ENCODE measurements at regions not wholly inside any gene's neighbourhood (a gene's known extent, or its start where the extent isn't known, plus 50 kb on each side); places are given as distances from the start of the nearest gene placed in this dataset.
A peak's percentile ranks its signal among the peaks of the same experiment; 100 is the strongest.

- no peak for TF ChIP-seq NR3C1 (IDR thresholded peaks at IDR 0.05)
- no peak for TF ChIP-seq RCOR1 (IDR thresholded peaks at IDR 0.05; ENCODE audit: low read depth, low read length)
- TF ChIP-seq POLR2A (IDR thresholded peaks at IDR 0.05; ENCODE audit: low read length), result no peak
- no peak for TF ChIP-seq EHF (CRISPR knock-in tag; IDR thresholded peaks at IDR 0.05)
- no peak for TF ChIP-seq CHD4 (IDR thresholded peaks at IDR 0.05; ENCODE audit: borderline replicate concordance)
- TF ChIP-seq JUNB (IDR thresholded peaks at IDR 0.05), result no peak
- TF ChIP-seq CBX2 (IDR thresholded peaks at IDR 0.05; ENCODE audit: borderline replicate concordance, low read depth), result no peak
- no peak for TF ChIP-seq SMC3 (IDR thresholded peaks at IDR 0.05)
- no peak for TF ChIP-seq EHMT2 (IDR thresholded peaks at IDR 0.05; ENCODE audit: low read depth)
- TF ChIP-seq ZFP36 (IDR thresholded peaks at IDR 0.05; ENCODE audit: borderline replicate concordance, partially characterized antibody), result no peak
Measured at GRCh38 chrX:22378296-22378695, 105.6 kb downstream of the CBLL2 start (continued).

- no peak overlapping the region for H3K4me3 ChIP-seq
- ChIA-PET POLR2A (no interaction called here), CTCF (interaction anchor here (1.1 kb wide), 1 partner anchor 10 kb away, joined by 3 read pairs; no protein-coding TSS in a partner anchor)
- H3K4me2 ChIP-seq, result no peak overlapping the region
- 53% methylated on average over 7 of the region's 7 CpGs for WGBS (ENCODE audit: missing lambda C conversion rate)
- DNase-seq (ENCODE audit: low read depth in 1 of 2, low spot score in 1 of 2), result no peak
- H3K4me1 ChIP-seq, result no peaks in the 10 kb centered on the region
- H3K9me3 ChIP-seq, result no peaks in the 10 kb centered on the region
- no peak for FAIRE-seq
- no peak overlapping the region for H3K27ac ChIP-seq
- no peak for TF ChIP-seq MAX (IDR thresholded peaks at IDR 0.05)
- no peak for ATAC-seq
Measured at GRCh38 chrX:22383988-22384387, 111.3 kb downstream of the CBLL2 start.

GRCh38 chrX:22389556-22390179, 117.0 kb downstream of the CBLL2 start:
- Histone ChIP-seq H3K27ac (no peak overlapping the region), H3K4me3 (no peak overlapping the region), H3K4me1 (0 out of 3 replicates have a peak, but pooled peaks cover 5% of the 10 kb centered on the region), H3K9me3 (no peaks in the 10 kb centered on the region), H3K4me2 (peak overlapping the region; percentile 44)
- POLR2A ChIA-PET, result no interaction called here
- ATAC-seq (peak in 1 of 2 experiments; percentile 70; a peak in 3 of 6 replicates), DNase-seq (ENCODE audit: low read depth in 1 of 2, low spot score in 1 of 2) (peak in 1 of 2 experiments; percentile 11), FAIRE-seq (peak; percentile 90)
- under 1% methylated on average over 4 of the region's 4 CpGs for WGBS (ENCODE audit: missing lambda C conversion rate)
- CTCF ChIA-PET, result no interaction called here
- no peak for TF ChIP-seq REST (IDR thresholded peaks at IDR 0.05)

- Histone ChIP-seq H3K4me2 (no peak overlapping the region), H3K9me3 (no peaks in the 10 kb centered on the region), H3K4me3 (no peak overlapping the region), H3K27ac (no peak overlapping the region), H3K4me1 (0 out of 3 replicates have a peak, but pooled peaks cover 5% of the 10 kb centered on the region)
- DNase-seq (ENCODE audit: low read depth in 1 of 2, low spot score in 1 of 2), result no peak
- no peak for ATAC-seq
- TF ChIP-seq ATOH8 (CRISPR knock-in tag; IDR thresholded peaks at IDR 0.05; ENCODE audit: low read depth) (no peak), RAD21 (conservative IDR thresholded peaks at IDR 0.05 in 1 of 2, IDR thresholded peaks at IDR 0.05 in 1 of 2) (no peak), FOSB (CRISPR knock-in tag; IDR thresholded peaks at IDR 0.05) (no peak), MAX (IDR thresholded peaks at IDR 0.05) (no peak), ELK1 (IDR thresholded peaks at IDR 0.05; ENCODE audit: low read depth, low read length) (no peak), BHLHE40 (IDR thresholded peaks at IDR 0.05; ENCODE audit: low read depth, low read length) (no peak), KDM1A (IDR thresholded peaks at IDR 0.05; ENCODE audit: low read depth) (no peak), FOSL2 (IDR thresholded peaks at IDR 0.05) (no peak), FOSL2 (CRISPR knock-in tag; IDR thresholded peaks at IDR 0.05) (no peak), HOXB5 (CRISPR knock-in tag; IDR thresholded peaks at IDR 0.05) (no peak), ZC3H11A (IDR thresholded peaks at IDR 0.05) (no peak), ZFP36 (IDR thresholded peaks at IDR 0.05; ENCODE audit: borderline replicate concordance, partially characterized antibody) (no peak)
- POLR2A ChIA-PET, result no interaction called here
- no peak for FAIRE-seq
- WGBS (ENCODE audit: missing lambda C conversion rate), result 60% methylated on average over 10 of the region's 10 CpGs
- CTCF ChIA-PET, result no interaction called here
Measured at GRCh38 chrX:22392133-22392948, 119.6 kb downstream of the CBLL2 start.
